MG63 (cell line): ENCODE measurements at regions not wholly inside any gene's neighbourhood (a gene's known extent, or its start where the extent isn't known, plus 50 kb on each side); places are given as distances from the start of the nearest gene placed in this dataset.

Source experiments
- DNase-seq: peaks from one replicate; pipeline ENCODE4 v3.0.0-alpha.2; 2020
- H3K27me3 ChIP-seq: fragments of 250-450 bp; sonication (Bioruptor Pico); 2 replicates; pipeline ENCODE4 v1.5.1; 2020; ENCODE audit warnings: mild to moderate bottlenecking, moderate library complexity
- H3K36me3 ChIP-seq: fragments of 250-450 bp; sonication (Bioruptor Pico); 2 replicates; pipeline ENCODE4 v1.5.1; 2020; ENCODE audit warnings: mild to moderate bottlenecking, moderate library complexity
- H3K4me3 ChIP-seq: fragments of 250-450 bp; sonication (Bioruptor Pico); 2 replicates; pipeline ENCODE4 v1.5.1; 2020; ENCODE audit warnings: mild to moderate bottlenecking, moderate library complexity
- H3K9me3 ChIP-seq: fragments of 250-450 bp; sonication (Bioruptor Pico); 2 replicates; pipeline ENCODE4 v1.5.1; 2020; ENCODE audit warnings: mild to moderate bottlenecking, moderate library complexity

DNA sequence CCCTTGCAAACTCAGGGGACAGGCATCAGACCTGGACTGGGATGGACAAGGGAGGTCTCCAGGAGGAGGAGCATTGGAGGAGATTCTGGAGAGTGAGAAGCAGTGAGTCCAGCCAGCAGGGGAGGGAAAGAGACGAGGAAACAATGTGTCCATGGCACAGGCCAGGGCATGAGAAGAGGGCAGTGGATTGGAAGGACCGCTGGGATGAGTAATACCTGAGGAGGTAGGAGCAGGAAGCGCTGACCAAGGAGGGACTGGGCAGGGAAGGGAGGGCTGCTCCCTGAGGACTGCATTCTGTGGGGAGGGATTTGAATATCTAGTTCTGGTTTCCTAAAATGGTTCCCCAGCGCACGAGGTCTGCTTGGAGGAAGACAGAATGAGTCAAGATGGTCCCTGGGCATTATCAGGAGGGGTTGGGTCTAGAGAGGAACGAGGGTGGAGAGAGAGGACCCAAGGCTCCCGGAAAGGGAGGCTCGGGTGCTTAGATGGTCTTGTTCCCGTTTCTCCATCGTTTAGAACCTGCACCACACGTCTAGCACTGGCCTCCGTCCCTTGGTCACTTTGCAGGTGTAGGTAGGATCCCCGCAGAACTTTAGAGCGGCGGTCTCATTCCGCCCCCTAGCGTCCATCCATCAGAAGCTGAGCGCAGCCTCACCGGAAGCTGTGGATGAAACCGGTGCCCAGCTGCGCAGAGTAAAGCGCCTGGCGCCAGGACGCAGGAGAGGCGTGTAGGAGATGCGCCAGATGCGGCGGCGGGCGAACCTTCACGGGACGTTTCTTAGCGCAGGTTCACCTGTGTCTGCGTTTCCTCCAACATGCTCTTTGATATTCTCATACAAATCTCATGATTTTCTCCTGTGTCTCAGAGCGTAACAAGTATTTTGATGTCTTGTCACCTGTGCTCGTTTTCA, 190.7 kb upstream of the NDN start:
- DNase-seq, result peak; percentile 31
- Histone ChIP-seq H3K9me3 (no peaks in the 10 kb centered on the region), H3K36me3 (no peaks in the 10 kb centered on the region), H3K27me3 (no peaks in the 10 kb centered on the region), H3K4me3 (no peak overlapping the region)

DNA sequence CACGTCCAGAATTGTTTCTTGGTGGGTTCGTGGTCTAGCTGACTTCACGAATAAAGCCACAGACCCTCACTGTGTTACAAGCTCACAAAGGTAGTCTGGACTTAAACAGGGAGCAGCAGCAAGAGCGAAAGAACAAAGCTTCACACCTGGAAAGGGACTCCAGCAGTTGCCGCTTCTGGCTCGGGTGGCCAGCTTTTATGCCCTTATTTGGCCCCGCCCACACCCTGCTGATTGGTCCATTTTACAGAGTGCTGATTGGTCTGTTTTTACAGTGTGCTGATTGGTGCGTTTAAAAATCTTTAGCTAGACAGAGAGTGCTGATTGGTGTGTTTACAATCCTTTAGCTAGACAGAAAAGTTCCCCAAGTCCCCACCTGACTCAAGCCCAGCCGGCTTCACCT, 194.2 kb upstream of the NDN start:
- Histone ChIP-seq H3K9me3 (no peaks in the 10 kb centered on the region), H3K36me3 (no peaks in the 10 kb centered on the region), H3K4me3 (no peak overlapping the region), H3K27me3 (no peaks in the 10 kb centered on the region)
- no peak for DNase-seq

DNA sequence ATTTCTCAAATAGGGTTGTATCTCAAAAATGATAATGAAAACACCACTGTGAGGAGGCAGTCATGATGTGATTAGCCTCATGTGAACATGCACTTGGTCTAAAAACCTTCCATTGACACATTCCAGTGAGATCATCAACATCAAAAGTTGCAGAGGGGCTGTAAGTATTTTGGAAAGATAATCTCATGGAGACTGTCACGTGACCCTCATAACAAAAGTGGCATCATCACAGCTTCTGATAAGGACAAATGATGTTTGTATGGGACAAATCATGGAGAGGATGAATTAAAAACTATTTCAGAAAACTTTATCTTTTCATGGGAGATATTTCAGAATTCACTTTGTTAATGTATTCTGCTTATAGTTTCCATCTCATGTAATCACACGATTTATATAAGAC, 203.1 kb upstream of the NDN start:
- DNase-seq, result no peak

GRCh38 chr15:23897091-23897490, 210.0 kb upstream of the NDN start:
- Histone ChIP-seq H3K36me3 (no peaks in the 10 kb centered on the region), H3K9me3 (no peaks in the 10 kb centered on the region), H3K27me3 (no peaks in the 10 kb centered on the region), H3K4me3 (no peak overlapping the region)
- no peak for DNase-seq

More for the DNA sequence above, 203.1 kb upstream of the NDN start:
- no peaks in the 10 kb centered on the region for H3K36me3 ChIP-seq
- H3K27me3 ChIP-seq, result no peaks in the 10 kb centered on the region
- no peak overlapping the region for H3K4me3 ChIP-seq
- H3K9me3 ChIP-seq, result no peaks in the 10 kb centered on the region

- DNase-seq, result peak; percentile 3
- H3K4me3 ChIP-seq, result no peak overlapping the region
- no peaks in the 10 kb centered on the region for H3K36me3 ChIP-seq
- H3K27me3 ChIP-seq, result no peaks in the 10 kb centered on the region
- H3K9me3 ChIP-seq, result no peaks in the 10 kb centered on the region
Measured at GRCh38 chr15:23897531-23897930, 210.4 kb upstream of the NDN start.

DNA sequence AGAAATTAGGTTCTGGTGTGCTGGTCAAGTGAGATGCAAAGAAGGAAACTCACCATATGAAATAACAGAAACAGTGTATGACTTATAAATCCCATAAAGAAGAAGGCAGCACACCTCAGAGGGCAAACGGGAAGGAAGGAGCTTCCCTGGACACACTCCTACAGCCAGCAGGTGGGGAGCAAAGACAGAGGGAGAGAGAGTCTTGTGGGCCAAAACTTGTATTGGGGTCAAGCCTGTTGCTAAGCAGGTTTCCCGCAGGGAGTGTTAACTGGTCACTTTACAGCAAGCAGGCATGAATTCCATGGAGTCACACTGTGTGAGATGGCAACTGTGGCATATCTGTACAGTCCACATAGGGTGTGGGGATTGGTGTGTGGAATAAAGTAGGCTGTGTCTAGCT, 222.9 kb upstream of the NDN start:
- H3K4me3 ChIP-seq, result no peak overlapping the region
- DNase-seq, result no peak
- H3K27me3 ChIP-seq, result no peaks in the 10 kb centered on the region
- no peaks in the 10 kb centered on the region for H3K9me3 ChIP-seq
- H3K36me3 ChIP-seq, result no peaks in the 10 kb centered on the region

GRCh38 chr15:23912191-23912590, 225.1 kb upstream of the NDN start:
- no peak for DNase-seq
- Histone ChIP-seq H3K36me3 (no peaks in the 10 kb centered on the region), H3K9me3 (no peaks in the 10 kb centered on the region), H3K4me3 (no peak overlapping the region), H3K27me3 (no peaks in the 10 kb centered on the region)

DNA sequence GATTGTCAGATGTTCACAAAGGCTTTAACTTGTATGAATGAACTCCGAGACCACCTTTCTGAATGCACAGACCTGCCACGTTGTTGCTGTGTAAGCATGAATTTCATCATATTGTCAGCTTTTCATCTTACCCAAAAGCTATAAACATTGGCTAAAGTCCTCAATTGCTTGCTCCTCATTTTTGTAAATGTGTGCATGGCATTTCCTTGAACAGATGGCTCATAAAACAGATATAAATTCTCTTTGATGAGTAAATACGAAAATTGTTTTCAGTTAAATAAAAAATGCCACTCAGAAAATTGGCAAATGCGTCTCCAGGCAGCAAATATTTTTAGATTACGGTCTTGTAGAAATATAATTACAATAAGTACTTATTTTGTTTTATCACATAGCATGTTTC, 226.0 kb upstream of the NDN start:
- Histone ChIP-seq H3K4me3 (no peak overlapping the region), H3K9me3 (no peaks in the 10 kb centered on the region), H3K36me3 (no peaks in the 10 kb centered on the region), H3K27me3 (no peaks in the 10 kb centered on the region)
- no peak for DNase-seq

GRCh38 chr15:23913635-23914034, 226.5 kb upstream of the NDN start:
- Histone ChIP-seq H3K36me3 (no peaks in the 10 kb centered on the region), H3K4me3 (no peak overlapping the region), H3K27me3 (no peaks in the 10 kb centered on the region), H3K9me3 (no peaks in the 10 kb centered on the region)
- DNase-seq, result no peak

DNA sequence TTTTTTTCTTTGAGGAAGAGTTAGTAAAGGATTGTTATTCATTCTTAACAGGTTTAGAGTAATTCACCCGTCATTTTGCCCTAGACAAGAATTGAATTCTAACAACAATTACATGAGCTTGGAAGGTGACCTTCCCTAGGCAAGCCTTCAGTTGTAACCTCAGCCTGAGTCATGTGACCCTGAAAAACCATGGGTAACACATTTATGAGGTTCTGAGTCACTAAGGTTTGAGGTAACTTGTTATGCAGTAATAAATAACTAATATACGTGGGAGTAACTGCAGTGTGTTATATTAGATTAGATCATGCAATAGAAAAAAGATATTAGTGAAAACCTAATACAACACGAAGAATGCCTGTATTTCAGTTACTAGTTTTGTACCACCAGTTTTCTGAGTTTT, 237.6 kb upstream of the NDN start:
- no peak for DNase-seq

DNA sequence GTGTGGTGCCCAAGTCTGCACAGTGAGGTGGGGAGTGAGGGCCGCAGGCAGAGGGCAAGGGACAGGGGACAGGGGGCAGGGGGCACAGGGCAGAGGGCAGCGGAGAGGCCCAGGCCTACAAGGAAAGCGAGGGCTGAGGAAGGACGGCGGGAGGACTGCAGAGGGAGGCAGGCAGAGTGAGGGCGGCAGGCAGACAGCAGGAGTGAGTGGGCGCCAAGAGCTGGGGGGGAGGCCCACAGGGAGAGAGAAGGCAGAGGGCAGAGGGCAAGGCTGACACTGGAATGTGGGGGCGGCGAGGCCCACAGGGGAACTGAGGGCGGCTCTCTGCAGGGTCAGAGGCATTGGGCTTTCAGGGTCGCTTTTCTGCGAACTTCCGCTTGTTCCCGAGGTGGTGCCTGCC, 267.8 kb upstream of the NDN start:
- no peaks in the 10 kb centered on the region for H3K27me3 ChIP-seq
- no peak overlapping the region for H3K4me3 ChIP-seq
- DNase-seq, result no peak
- no peaks in the 10 kb centered on the region for H3K36me3 ChIP-seq
- no peaks in the 10 kb centered on the region for H3K9me3 ChIP-seq

More for the DNA sequence above, 237.6 kb upstream of the NDN start:
- Histone ChIP-seq H3K27me3 (no peaks in the 10 kb centered on the region), H3K36me3 (no peaks in the 10 kb centered on the region), H3K9me3 (no peaks in the 10 kb centered on the region), H3K4me3 (no peak overlapping the region)

- H3K27me3 ChIP-seq, result no peaks in the 10 kb centered on the region
- H3K36me3 ChIP-seq, result no peaks in the 10 kb centered on the region
- DNase-seq, result no peak
- H3K4me3 ChIP-seq, result no peak overlapping the region
- no peaks in the 10 kb centered on the region for H3K9me3 ChIP-seq
Measured at GRCh38 chr15:23983500-23984259, 296.6 kb upstream of the NDN start.

GRCh38 chr15:23994273-23994672, 307.2 kb upstream of the NDN start:
- no peak for DNase-seq
- Histone ChIP-seq H3K4me3 (no peak overlapping the region), H3K9me3 (no peaks in the 10 kb centered on the region), H3K27me3 (no peaks in the 10 kb centered on the region), H3K36me3 (no peaks in the 10 kb centered on the region)

DNA sequence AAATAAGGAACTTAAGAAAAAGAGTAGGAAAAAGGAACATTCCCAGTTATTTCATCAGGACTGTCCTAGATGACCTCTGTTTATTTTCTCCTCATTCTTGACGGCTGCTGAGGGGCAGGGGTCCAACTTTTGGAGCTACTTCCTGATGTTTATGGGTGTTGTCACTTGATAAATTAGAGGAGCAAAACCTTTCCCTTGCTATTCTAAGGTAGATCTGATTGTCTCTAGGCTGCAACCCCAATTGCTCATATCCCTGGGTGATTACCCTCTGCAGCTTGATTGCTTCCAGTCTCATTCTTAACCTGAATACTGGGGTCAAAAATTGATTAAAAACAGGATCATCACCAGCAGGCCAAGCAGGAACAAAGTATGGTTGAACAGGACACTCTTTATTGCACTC, 311.0 kb upstream of the NDN start:
- Histone ChIP-seq H3K36me3 (no peaks in the 10 kb centered on the region), H3K27me3 (no peaks in the 10 kb centered on the region), H3K4me3 (no peak overlapping the region), H3K9me3 (no peaks in the 10 kb centered on the region)
- DNase-seq, result no peak

- Histone ChIP-seq H3K9me3 (no peaks in the 10 kb centered on the region), H3K27me3 (no peaks in the 10 kb centered on the region), H3K4me3 (no peak overlapping the region), H3K36me3 (no peaks in the 10 kb centered on the region)
- DNase-seq, result no peak
Measured at GRCh38 chr15:24008476-24008875, 321.4 kb upstream of the NDN start.

GRCh38 chr15:24017470-24017869, 330.4 kb upstream of the NDN start:
- no peak for DNase-seq
- Histone ChIP-seq H3K27me3 (no peaks in the 10 kb centered on the region), H3K9me3 (no peaks in the 10 kb centered on the region), H3K36me3 (no peaks in the 10 kb centered on the region), H3K4me3 (no peak overlapping the region)

- Histone ChIP-seq H3K4me3 (no peak overlapping the region), H3K36me3 (no peaks in the 10 kb centered on the region), H3K9me3 (no peaks in the 10 kb centered on the region), H3K27me3 (no peaks in the 10 kb centered on the region)
- no peak for DNase-seq
Measured at GRCh38 chr15:24039683-24040082, 352.6 kb upstream of the NDN start.
